A673 (cell line): ENCODE measurements at regions not wholly inside any gene's neighbourhood (a gene's known extent, or its start where the extent isn't known, plus 50 kb on each side); places are given as distances from the start of the nearest gene placed in this dataset.

ENCODE experiments used
- CTCF ChIP-seq: fragments of 300-800, 200-600 bp; sonication (generic); conservative IDR thresholded peaks from 2 replicates; pipeline ENCODE4 v1.5.1; 2017; ENCODE audit warnings: low read depth, mild to moderate bottlenecking, antibody characterized with exemption, low read length, moderate library complexity, mixed read lengths
- EZH2 ChIP-seq: fragments of 200-600 bp; sonication (generic); IDR thresholded peaks from 2 replicates; pipeline ENCODE4 v1.6.1; 2017; ENCODE audit warnings: borderline replicate concordance, low read depth, mild to moderate bottlenecking, mixed read lengths, antibody characterized with exemption, low read length; ENCODE audit not compliant: poor library complexity, severe bottlenecking

DNA sequence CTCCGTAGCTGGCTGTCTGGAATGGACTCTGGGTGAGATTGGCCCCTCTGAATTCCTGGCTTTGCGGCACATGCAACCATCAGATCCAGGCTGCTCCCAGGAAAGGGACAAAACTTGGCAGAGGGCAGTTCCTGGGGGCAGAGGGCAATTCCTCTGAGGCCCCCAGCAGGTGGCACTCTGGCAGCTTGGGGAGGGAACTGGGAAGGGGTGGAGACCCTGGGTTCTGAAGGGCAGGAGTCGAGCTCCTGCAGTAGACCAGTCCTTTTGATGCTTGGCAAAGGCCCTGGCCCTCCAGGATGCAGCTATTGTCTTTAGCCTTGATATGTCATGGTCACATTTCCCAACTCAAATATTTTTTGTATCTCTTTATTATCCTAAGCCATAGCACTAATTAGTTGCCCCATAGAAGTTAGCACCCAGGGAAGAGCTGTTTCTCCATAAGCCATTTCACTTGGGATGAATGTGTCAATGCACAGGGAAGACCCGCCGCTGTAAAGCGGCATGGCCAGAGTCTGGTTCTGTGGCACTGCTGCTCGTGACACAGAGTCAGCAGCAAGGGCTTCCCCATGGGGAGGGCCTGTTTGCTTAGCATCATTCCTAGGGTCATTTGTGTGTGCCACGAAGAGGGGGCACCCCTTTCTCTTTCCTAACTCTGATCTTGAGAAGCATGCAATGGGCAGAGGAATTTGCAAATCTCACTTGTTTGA, 51.2 kb upstream of the CDK20 start:
- no peak for TF ChIP-seq CTCF
- TF ChIP-seq EZH2 = no peak
